ENCODE measurements at regions not wholly inside any gene's neighbourhood (a gene's known extent, or its start where the extent isn't known, plus 50 kb on each side); places are given as distances from the start of the nearest gene placed in this dataset.

DNA sequence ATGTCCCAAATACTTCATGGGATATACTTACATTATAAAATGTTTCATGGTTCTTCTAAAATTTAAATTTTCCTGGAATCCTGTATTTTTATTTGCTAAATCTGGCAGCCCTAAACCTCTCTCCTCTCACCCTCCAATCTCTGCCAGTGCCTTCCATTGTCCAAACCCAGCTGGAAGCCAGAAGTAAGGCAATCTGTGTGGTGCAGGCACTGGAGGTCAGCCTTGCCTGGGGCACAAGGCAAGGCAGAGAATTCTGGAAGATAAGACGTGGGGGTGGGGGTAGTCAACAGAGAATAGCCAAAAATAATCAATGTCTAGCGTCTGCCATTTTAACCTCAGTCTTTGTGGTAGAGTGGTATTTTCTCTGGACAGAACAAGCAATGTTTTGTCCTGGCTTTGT is 381.7 kb downstream of the GPAM start:
- intact Hi-C loops (cut with DNase I) = no loop called here
- no peak for ATAC-seq (ENCODE audit: poor library complexity)
- DNase-seq = no peak

- ATAC-seq (ENCODE audit: poor library complexity) (no peak), DNase-seq (no peak)
- intact Hi-C loops (cut with DNase I) = no loop called here
Observed at GRCh38 chr10:111804781-111805180, 378.8 kb downstream of the GPAM start.

- intact Hi-C loops (cut with DNase I) = no loop called here
- no peak for ATAC-seq (ENCODE audit: poor library complexity)
- no peak for DNase-seq
Observed at GRCh38 chr10:111811517-111811916, 372.0 kb downstream of the GPAM start.

GRCh38 chr10:111820471-111820870 is 363.1 kb downstream of the GPAM start:
- ATAC-seq (ENCODE audit: poor library complexity) = no peak
- intact Hi-C loops (cut with DNase I) = no loop called here
- DNase-seq = no peak

DNA sequence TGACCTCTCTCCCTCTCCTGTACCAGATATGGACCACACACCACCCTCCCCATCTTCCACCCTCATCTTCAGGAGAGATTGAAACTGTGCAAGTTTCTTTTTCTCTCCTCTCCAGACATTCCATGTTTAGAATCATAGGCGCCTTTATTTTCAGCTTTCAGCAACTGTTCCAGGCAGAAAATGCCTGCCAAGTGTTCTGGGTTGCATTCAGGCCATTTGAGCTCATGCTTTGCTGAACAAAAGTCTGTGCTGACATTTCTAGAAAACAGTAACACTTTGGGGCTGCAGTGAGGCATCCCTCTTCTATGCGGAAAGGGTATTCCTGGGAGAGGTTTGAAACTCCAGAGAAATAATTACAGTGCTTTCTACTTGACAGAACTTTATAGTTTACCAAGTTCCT is 361.7 kb downstream of the GPAM start:
- intact Hi-C loops (cut with DNase I) = no loop called here
- DNase-seq = no peak
- no peak for ATAC-seq (ENCODE audit: poor library complexity)

DNA sequence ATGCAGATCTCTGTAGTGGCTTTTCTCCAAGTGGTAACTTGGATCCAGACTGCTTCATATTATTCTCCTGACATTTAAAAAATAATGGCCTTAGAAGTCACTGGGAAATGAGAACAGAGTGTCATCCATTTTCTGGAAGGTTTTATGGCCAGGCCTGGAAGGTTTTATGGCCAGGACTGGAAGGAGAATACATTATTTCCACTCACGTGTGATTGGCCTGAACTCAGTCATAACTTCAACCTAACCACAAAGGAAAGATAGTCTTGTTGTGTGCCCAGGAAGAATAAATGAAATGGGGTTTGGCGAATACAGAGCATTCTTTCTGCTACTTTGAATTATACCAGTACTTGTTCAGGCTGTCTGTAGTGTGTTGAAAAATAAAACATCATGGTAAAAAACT is 360.9 kb downstream of the GPAM start:
- intact Hi-C loops (cut with DNase I) = no loop called here
- no peak for DNase-seq
- ATAC-seq (ENCODE audit: poor library complexity) = no peak

GRCh38 chr10:111824128-111824527 is 359.4 kb downstream of the GPAM start:
- ATAC-seq (ENCODE audit: poor library complexity) = no peak
- no peak for DNase-seq
- intact Hi-C loops (cut with DNase I) = no loop called here

GRCh38 chr10:111830359-111830758 is 353.2 kb downstream of the GPAM start:
- intact Hi-C loops (cut with DNase I) = no loop called here
- DNase-seq (no peak), ATAC-seq (ENCODE audit: poor library complexity) (no peak)

DNA sequence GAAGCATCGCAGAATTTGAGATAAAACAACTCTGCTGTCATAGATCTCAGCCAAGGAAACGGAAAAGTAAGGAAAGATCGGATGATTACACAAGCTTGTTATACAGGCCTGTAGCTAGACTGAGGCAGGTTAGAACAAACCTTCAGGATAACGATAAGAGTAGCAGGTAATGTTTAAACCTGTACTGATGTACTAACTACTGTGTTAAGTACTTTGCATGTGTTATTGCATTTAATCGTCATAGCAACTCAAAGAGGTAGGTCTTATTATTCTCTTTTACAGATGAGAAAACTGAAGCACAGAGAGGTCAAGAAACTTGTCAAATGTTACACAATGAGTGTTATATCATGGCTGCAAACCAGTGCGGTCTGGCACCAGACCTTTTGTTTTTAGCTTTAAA is 352.5 kb downstream of the GPAM start:
- DNase-seq = no peak
- ATAC-seq (ENCODE audit: poor library complexity) = no peak
- intact Hi-C loops (cut with DNase I) = no loop called here

GRCh38 chr10:111833251-111833650 is 350.3 kb downstream of the GPAM start:
- intact Hi-C loops (cut with DNase I) = no loop called here
- ATAC-seq (ENCODE audit: poor library complexity) (no peak), DNase-seq (no peak)

DNA sequence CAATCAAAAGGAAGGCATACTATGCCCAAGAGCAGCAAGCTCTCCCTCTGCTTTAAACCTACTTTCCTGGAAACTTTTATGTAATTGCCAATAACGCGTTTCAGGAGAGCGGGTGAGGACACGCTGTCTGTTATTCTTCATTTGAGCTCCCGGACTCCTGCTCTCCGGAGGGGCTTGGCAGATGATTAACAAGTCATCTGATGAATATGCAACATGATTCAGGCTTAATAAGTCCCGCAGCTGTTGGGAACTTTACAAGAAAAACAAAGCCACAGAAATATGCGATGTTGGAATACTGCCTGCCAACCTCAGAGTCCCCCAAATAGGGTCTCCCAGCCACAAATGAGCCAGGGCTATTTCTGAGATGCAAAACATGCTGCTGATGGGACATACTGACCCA is 348.0 kb downstream of the GPAM start:
- intact Hi-C loops (cut with DNase I) = no loop called here
- DNase-seq (no peak), ATAC-seq (ENCODE audit: poor library complexity) (no peak)

GRCh38 chr10:111836064-111836463 is 347.5 kb downstream of the GPAM start:
- ATAC-seq (ENCODE audit: poor library complexity) (no peak), DNase-seq (no peak)
- intact Hi-C loops (cut with DNase I) = no loop called here

DNA sequence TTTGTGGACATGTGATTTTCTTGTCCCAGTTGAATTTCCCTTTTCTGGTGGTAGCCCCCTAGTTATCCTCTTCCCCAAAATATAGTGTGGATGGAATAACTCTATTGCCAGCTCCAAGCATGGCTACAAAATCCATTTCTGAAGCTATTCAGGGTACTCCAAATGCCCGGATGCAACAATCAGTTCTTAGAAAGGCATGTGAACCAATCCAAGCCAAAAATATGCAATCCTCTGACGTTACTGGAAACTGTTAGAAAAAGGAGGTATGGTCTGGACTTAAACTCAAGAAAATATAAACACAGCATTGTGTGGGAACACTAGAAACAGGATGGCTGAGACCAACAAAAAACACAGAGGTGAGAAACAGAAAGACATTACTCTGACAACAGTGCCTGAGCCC is 347.0 kb downstream of the GPAM start:
- intact Hi-C loops (cut with DNase I) = no loop called here
- ATAC-seq (ENCODE audit: poor library complexity) (no peak), DNase-seq (no peak)

DNA sequence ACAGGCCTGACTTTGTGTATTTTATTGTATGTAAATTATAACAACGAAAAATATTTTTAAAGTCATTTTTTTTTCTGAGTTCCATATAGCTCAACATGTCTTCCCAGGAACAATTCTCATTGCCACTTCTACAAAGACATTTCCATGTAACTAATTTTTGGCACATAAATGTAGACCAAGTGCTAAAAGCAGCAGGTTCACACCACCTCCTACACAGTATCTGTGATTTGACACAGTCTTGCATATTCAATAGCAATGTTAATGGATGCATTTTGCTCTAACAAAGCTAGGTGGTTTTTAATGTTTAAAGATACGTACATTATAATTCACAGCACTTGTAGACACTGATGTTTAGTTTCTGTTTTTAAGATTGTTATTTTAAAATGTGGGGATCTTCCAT is 346.5 kb downstream of the GPAM start:
- intact Hi-C loops (cut with DNase I) = no loop called here
- no peak for ATAC-seq (ENCODE audit: poor library complexity)
- DNase-seq = no peak

DNA sequence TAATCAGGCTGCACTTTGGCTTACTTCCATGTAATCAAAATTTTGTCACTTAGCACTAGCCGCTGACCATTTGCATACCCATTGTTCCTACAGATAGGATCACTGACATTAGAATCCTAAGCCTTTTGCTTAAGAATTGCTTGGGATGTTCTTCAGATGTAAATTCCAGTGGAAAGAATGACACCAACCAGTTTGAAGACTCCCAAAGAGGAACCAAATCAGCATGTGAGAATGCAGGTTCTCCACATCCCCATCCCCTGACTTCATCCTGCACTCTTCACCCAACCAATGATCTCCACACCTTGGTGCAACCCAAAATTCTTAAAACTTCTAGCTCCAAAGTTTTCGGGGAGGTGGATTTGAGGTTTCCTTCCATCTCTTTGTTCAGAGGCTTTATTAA is 345.6 kb downstream of the GPAM start:
- ATAC-seq (ENCODE audit: poor library complexity) = no peak
- DNase-seq = no peak
- intact Hi-C loops (cut with DNase I) = no loop called here

DNA sequence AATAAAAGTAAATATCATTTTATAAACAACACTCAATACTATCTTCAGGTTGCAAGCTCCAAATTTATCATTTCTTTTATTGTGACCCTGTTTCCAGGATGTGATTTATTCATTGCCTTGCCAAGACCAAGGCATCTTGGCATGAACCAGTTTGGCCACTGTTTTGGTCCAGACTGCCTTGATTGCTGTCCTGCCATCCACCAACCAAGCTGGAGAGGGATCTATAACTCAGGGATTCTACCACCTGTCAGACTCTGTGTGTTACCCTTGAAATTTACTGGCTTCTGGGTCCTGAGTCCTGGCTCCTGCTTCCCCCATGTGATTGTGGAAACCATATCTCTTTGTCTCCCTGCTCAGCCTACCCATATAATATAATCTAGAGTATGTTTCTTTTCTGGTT is 343.0 kb downstream of the GPAM start:
- DNase-seq = no peak
- no peak for ATAC-seq (ENCODE audit: poor library complexity)
- intact Hi-C loops (cut with DNase I) = no loop called here

DNA sequence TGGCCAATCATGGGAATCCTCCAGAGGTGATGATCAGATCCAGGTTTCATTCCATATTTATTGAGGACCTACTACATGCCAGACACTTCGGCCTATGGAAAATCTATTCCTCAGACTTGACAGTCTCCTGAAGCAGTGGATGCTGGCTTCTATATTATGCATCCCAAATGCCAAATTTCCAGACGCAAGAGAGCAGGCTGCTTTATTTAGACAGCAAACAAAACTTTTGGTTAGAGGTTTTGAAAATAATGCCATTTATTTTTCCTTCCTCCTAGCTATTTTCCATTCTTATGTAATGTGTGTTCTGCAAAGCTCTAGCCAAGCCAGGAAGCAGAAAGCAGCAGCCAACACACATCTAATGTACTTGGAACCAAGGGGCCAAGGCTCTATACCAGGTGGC is 330.8 kb downstream of the GPAM start:
- ATAC-seq (ENCODE audit: poor library complexity) (no peak), DNase-seq (no peak)
- intact Hi-C loops (cut with DNase I) = no loop called here

DNA sequence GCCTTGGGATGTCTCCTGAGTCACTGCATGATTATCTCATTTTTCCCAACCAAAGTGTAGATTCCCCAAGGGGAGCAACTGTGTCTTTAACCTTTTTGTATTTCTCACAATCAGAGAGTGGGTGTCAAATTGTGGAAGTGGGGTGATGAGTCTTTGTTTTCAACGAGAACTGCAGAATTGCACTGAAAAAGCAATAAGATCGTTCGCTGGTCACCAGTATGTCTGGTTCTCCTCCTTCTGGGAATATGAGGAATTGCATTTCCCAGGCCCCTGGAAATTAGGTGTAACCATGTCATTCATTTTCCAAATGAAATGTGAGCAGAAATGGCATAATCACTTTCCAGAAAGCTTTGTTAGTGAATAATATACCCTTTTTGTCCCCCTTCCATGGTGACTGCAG is 326.9 kb downstream of the GPAM start:
- DNase-seq (no peak), ATAC-seq (ENCODE audit: poor library complexity) (no peak)
- intact Hi-C loops (cut with DNase I) = no loop called here

- ATAC-seq (ENCODE audit: poor library complexity) (no peak), DNase-seq (no peak)
- intact Hi-C loops (cut with DNase I) = no loop called here
Observed at GRCh38 chr10:111865550-111865949, 318.0 kb downstream of the GPAM start.

DNA sequence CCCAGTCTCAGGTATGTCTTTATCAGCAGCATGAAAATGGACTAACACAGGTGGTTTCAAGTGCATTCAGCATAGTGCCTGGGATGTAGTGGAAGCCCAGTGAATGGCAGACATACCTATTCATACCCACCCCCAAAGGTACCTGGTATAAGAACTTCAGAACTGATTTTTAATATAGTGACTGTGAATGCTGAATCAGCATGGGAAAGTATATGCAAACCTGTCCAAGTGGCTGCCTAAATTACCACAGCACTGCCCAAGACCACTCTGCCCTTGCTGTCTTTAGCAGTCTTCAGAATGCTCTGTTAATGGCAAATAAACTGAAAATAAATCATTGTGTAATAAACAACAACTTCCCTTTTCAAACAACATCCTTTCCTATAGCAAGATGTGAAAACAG is 312.1 kb downstream of the GPAM start:
- no peak for ATAC-seq (ENCODE audit: poor library complexity)
- intact Hi-C loops (cut with DNase I) = no loop called here
- no peak for DNase-seq

DNA sequence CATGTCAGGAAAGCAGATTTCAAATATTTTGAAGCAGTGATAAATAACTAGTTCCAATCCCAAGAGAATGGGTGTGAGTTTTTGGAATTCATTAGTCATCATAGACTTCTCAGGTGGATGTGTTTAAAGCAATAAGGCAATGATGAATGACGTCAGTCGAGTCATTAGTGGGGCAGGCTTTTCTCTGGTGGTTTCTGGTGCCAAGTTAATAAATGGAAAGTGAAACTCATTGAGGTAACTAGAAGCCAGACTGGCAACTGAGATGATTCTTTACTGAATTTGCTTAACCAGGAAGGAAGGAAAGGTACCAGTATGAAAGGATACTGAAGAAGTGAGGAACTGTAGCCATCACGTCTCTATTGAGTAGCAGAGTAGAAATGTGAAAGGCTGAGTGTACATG is 311.0 kb downstream of the GPAM start:
- intact Hi-C loops (cut with DNase I) = no loop called here
- DNase-seq (no peak), ATAC-seq (ENCODE audit: poor library complexity) (no peak)

GRCh38 chr10:111873041-111873440 is 310.5 kb downstream of the GPAM start:
- DNase-seq (no peak), ATAC-seq (ENCODE audit: poor library complexity) (no peak)
- intact Hi-C loops (cut with DNase I) = no loop called here

All from Right ventricle myocardium superior (tissue), 1 donor.